Lower leg skin (tissue), 3 donors: ENCODE measurements at regions not wholly inside any gene's neighbourhood (a gene's known extent, or its start where the extent isn't known, plus 50 kb on each side); places are given as distances from the start of the nearest gene placed in this dataset.

Source experiments
- CTCF ChIP-seq, 3 donors: fragments of 450-650 bp; IDR thresholded peaks; one replicate each; pipeline ENCODE4 v1.5.1; 2016; ENCODE audit warnings: antibody characterized with exemption in 3 of 3, mild to moderate bottlenecking in 3 of 3, moderate library complexity in 2 of 3
- POLR2A ChIP-seq, 2 donors: fragments of 450-650 bp; IDR thresholded peaks; one replicate each; pipeline ENCODE4 v1.6.1; 2016 to 2017; ENCODE audit warnings: antibody characterized with exemption in 2 of 2, mild to moderate bottlenecking in 1 of 2, moderate library complexity in 1 of 2

GRCh38 chr5:67364381-67364970 is 167.9 kb upstream of the CD180 start:
- no peak for TF ChIP-seq CTCF (IDR thresholded peaks at IDR 0.05)
- no peak for TF ChIP-seq POLR2A (IDR thresholded peaks at IDR 0.05)
